ENCODE measurements at regions not wholly inside any gene's neighbourhood (a gene's known extent, or its start where the extent isn't known, plus 50 kb on each side); places are given as distances from the start of the nearest gene placed in this dataset.

GRCh38 chr9:89745601-89746376 lies 141.0 kb downstream of the GADD45G start:
- no peak for DNase-seq (ENCODE audit: low read depth)

- no peak for DNase-seq (ENCODE audit: low read depth)
Measured at GRCh38 chr9:89746385-89747116, 141.7 kb downstream of the GADD45G start.

- no peak for DNase-seq (ENCODE audit: low read depth)
Measured at GRCh38 chr9:89747596-89747995, 142.8 kb downstream of the GADD45G start.

GRCh38 chr9:89748021-89748670 lies 143.3 kb downstream of the GADD45G start:
- DNase-seq (ENCODE audit: low read depth) = no peak

GRCh38 chr9:89748831-89749499 lies 144.2 kb downstream of the GADD45G start:
- no peak for DNase-seq (ENCODE audit: low read depth)

- DNase-seq (ENCODE audit: low read depth) = no peak
Measured at GRCh38 chr9:89749500-89750116, 144.8 kb downstream of the GADD45G start.

- DNase-seq (ENCODE audit: low read depth) = no peak
Measured at GRCh38 chr9:89750117-89750791, 145.4 kb downstream of the GADD45G start.

- DNase-seq (ENCODE audit: low read depth) = no peak
Measured at GRCh38 chr9:89751079-89751825, 146.4 kb downstream of the GADD45G start.

GRCh38 chr9:89752154-89752553 lies 147.3 kb downstream of the GADD45G start:
- no peak for DNase-seq (ENCODE audit: low read depth)

- DNase-seq (ENCODE audit: low read depth) = no peak
Measured at GRCh38 chr9:89753472-89754055, 148.8 kb downstream of the GADD45G start.

GRCh38 chr9:89754193-89754592 lies 149.4 kb downstream of the GADD45G start:
- DNase-seq (ENCODE audit: low read depth) = no peak

GRCh38 chr9:89755821-89756220 lies 151.0 kb downstream of the GADD45G start:
- no peak for DNase-seq (ENCODE audit: low read depth)

- DNase-seq (ENCODE audit: low read depth) = no peak
Measured at GRCh38 chr9:89756891-89757537, 152.2 kb downstream of the GADD45G start.

GRCh38 chr9:89757776-89758528 lies 153.1 kb downstream of the GADD45G start:
- no peak for DNase-seq (ENCODE audit: low read depth)

- no peak for DNase-seq (ENCODE audit: low read depth)
Measured at GRCh38 chr9:89759572-89759971, 154.8 kb downstream of the GADD45G start.

GRCh38 chr9:89760123-89760522 lies 155.3 kb downstream of the GADD45G start:
- no peak for DNase-seq (ENCODE audit: low read depth)

- DNase-seq (ENCODE audit: low read depth) = no peak
Measured at GRCh38 chr9:89764217-89764616, 159.4 kb downstream of the GADD45G start.

- DNase-seq (ENCODE audit: low read depth) = no peak
Measured at GRCh38 chr9:89765211-89765946, 160.6 kb downstream of the GADD45G start.

All from HT1080 (cell line).